Mucosa of gallbladder (tissue), 1 donor: ENCODE measurements at regions not wholly inside any gene's neighbourhood (a gene's known extent, or its start where the extent isn't known, plus 50 kb on each side); places are given as distances from the start of the nearest gene placed in this dataset.
A peak's percentile ranks its signal among the peaks of the same experiment; 100 is the strongest.

Source experiments
- DNase-seq: peaks from one replicate; pipeline ENCODE4 v3.0.0-alpha.2; 2020; ENCODE audit warnings: low spot score
- donor health status: DM: no; HTN: no; CAD: no.

- no peak for DNase-seq
These were observed 228.2 kb downstream of the TBL1XR1 start for GRCh38 chr3:176969066-176969465.

GRCh38 chr3:176968631-176969030 is 228.7 kb downstream of the TBL1XR1 start:
- no peak for DNase-seq

- DNase-seq = no peak
These were observed 229.8 kb downstream of the TBL1XR1 start for GRCh38 chr3:176967522-176967921.

DNA sequence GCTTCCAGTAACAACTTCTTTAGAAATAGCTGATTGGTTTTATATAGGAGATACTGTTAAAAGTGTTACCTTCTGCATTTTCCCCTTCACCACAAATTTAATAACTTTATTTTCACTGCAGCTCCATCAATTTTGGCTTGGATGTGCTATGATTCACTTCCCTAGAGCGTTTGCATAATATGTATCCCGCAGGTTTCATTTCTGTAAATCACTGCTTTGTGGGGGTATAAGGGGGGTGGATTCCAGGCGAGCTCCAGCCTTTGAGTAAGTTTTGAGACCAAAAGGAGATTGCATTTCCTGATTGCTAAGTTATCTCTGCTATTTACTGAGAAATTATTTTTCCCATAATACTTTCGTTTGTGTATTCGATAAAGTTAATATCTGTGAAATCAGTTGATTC is 232.6 kb downstream of the TBL1XR1 start:
- no peak for DNase-seq

DNA sequence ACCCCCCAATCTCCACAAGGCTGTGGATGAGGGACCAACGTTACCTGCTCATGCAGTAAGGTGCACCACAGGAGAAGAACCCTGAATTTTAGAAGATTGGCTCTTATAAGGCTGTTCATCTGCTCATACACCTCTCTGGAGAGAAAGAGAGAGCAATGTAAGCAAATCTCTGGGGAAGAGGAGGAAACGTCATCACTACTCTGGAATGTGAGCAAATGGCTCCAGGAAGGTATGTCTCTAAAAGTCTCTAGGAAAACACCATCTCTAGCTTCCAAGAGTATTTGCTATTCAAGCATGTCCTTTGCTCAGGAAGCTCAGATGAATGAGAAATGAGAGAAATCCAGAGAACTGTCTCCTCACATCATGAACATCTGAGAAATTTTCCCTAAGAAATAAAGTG is 235.4 kb downstream of the TBL1XR1 start:
- DNase-seq = no peak

- no peak for DNase-seq
These were observed 237.4 kb downstream of the TBL1XR1 start for GRCh38 chr3:176959867-176960266.

- DNase-seq = no peak
These were observed 238.7 kb downstream of the TBL1XR1 start for GRCh38 chr3:176958560-176958959.

DNA sequence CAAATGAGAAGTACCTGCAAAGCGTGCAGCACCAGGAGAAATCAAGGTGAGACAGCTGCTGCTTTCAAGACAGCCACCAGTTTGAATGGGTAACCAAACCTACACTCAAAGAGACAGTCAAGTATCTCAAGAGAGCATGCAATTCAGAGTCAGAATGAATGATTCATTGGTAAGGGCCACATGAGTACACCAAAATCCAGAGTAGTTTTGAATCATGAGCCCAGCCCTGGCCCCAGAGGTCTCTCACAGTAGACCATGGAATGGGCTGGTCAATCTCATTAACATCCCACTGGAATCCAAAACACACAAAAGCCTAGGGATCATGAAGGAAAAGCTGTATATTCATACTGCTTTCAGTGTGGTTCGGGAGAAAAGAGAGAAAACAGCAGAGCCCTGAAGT is 242.8 kb downstream of the TBL1XR1 start:
- no peak for DNase-seq

DNA sequence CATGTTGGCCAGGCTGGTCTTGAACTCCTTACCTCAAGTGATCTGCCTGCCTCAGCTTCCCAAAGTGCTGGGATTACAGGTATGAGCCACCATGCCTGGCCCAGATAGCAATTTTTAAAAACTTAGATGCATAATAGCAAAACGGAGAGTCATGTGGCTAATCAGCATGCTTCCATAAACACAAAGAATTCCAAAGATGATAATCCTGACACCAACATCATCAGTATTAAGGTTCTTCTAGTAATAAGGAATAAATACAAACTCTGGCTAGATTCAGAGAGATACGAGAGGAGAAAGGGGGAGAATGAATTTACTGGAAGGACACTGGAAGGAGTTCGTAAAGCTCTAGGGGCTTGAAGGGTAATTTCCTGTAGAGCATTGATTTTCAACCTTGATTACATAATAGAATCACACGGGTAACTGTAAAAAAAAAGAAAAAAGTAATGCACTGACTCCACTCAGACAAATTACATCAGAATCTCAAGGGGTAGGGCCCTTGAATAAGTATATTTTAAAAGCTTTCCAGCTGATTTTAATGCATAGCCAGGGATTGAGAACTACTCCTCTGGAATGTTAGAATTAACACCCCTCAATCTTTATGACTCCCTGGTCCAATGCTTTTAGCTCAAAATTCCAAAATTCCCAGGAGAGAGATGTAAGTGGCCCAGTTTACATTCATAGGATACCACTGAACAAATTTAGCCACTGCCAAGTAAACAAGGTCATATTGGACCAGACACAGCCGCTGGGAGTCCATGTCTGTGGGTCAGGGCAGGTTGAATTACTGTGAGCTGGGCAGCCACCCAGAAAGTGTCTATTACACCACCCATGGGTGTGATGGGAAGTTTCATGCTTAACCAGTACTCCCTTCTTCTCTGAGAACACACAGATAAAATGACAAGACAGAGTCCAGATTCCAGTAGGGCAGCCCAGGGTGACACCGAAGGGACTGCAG is 243.9 kb downstream of the TBL1XR1 start:
- DNase-seq = peak; percentile 81

GRCh38 chr3:176951586-176952292 is 245.5 kb downstream of the TBL1XR1 start:
- DNase-seq = no peak

- no peak for DNase-seq
These were observed 246.1 kb downstream of the TBL1XR1 start for GRCh38 chr3:176951144-176951543.

DNA sequence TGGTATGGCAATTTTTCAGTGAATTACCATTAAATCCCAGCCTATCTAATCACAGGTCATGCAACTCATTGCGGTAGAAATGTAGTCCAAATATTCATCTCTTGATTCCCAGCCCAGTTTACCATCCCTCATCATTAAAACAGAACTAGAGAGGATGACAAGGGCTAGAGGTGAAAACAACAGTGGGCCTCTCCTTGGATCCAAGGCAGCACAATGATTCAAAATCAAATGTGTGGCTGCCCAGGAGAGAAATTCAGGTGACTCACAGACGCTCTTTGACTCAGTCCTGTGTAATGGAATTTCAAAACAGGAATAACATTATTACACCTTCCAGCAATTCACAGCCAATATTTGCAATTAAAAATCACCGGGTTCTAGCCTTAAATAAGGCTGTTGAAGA is 246.5 kb downstream of the TBL1XR1 start:
- DNase-seq = no peak

GRCh38 chr3:176948151-176948550 is 249.1 kb downstream of the TBL1XR1 start:
- DNase-seq = no peak

GRCh38 chr3:176946202-176946601 is 251.1 kb downstream of the TBL1XR1 start:
- no peak for DNase-seq

DNA sequence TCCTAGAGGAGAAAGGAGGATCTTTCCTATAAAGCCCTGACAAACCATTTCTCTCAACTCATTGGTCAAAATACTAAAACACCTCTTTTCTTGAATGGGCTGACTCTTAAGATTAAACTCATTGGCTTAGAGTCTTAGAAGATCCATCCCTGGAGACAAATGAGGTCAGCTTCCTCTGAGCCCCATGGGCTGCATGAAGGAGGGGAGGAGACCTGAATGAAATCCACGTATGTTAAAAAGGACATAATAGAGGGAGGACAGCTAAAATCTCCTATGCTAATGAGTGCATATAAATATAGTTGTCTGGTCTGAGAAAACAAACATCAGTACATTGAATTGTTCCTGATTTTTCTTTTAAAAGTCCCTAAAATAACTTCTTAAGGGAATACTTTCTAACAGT is 255.0 kb downstream of the TBL1XR1 start:
- DNase-seq = no peak

- DNase-seq = no peak
These were observed 255.6 kb downstream of the TBL1XR1 start for GRCh38 chr3:176941689-176942088.

DNA sequence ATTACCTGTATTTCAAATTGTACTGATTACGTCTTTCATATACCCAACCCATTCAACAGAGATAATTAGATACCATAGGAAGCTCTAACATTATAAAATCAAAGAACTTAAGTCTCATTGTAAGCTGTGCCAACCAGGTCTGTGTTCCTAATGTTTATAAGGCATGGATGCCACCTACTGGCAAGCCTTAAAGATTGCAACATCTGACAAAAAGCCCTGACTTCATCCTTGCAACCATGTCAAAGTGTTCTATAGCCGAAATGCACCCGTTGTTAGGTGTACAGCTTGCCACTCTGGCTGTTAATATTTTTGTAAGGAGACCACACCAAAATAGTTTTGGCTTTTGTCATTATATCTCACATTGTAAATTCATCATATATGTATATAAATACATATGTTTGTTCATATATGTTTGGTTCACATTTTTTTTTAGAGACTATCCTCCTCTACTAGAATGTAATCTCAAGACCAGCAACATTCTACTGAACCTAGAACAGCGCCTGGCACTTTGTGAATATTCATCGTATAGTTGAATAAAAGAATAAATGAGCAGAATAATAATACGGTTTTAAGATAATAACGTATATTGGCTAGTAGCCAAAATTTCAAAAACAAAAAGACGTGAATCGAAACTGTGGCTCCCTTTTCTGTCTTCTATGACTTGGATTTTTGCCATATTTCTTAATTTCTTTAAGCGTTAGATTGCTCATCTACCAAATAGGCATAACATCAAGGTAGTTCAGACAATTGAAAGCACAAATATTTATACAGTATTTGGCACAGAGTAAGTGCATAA is 258.1 kb downstream of the TBL1XR1 start:
- peak; percentile 26 for DNase-seq

DNA sequence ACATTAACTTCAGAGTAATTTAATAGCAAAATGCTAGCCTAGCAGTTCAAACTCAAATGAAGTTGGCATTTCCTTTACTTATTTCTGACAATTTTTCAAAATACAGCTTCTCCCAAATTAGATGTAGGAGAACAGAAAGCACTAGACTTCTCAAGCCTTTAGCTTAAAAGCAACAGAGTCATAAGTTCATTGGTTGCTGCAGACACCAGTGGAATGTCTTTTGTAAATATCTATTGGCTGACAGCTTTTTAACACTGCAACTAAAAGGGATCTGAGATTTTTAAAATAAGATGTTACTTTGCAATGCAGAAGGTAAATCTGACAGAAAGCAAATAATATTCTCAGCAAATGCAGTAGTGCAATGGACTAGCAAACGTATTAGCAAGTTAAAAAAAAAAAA is 259.3 kb downstream of the TBL1XR1 start:
- DNase-seq = no peak

- DNase-seq = no peak
These were observed 259.7 kb downstream of the TBL1XR1 start for GRCh38 chr3:176937541-176937940.

DNA sequence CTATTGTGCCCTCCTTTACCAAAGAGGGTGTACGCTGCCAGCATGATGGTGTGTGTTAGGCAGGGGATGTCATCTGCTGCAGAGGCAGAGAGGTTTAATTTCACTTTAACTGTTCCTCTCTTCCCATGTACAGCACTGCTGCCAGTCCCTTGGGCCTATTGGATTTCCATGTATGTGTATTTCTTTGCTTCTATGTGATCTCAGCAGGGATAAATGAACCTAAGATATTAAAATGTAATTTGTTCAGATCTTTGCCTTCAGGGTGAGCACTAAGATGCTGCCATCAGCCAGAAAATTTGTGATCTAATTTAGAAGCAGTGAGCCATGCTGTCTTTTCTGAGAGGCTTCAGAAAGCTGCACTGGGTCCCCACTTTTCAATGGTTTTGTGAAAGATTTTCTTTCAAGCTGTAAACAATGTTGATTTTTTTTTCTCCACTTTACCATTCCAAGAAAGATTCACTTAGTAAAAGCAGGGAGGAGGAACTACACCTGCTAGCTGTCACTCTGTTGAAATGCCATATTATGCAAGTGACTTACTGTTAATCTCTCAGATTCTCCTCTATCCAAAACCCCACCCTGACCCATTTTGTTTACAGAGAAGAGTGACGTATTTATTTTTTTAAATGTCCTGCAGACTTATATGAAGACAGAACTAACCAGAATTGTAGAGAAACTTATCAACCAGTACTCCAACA is 261.9 kb downstream of the TBL1XR1 start:
- no peak for DNase-seq

GRCh38 chr3:176934698-176935097 is 262.6 kb downstream of the TBL1XR1 start:
- no peak for DNase-seq

GRCh38 chr3:176933704-176934103 is 263.6 kb downstream of the TBL1XR1 start:
- DNase-seq = no peak
